GM12891 (cell line): ENCODE measurements at regions not wholly inside any gene's neighbourhood (a gene's known extent, or its start where the extent isn't known, plus 50 kb on each side); places are given as distances from the start of the nearest gene placed in this dataset.

Source experiments
- POLR2A ChIP-seq: IDR thresholded peaks from 2 replicates; pipeline ENCODE4 v1.6.1; 2011; ENCODE audit warnings: low read depth, low read length, control low read depth
- POLR2AphosphoS5 ChIP-seq: IDR thresholded peaks from 2 replicates; pipeline ENCODE4 v1.6.1; 2011; ENCODE audit warnings: low read depth, low read length, control low read depth
- SPI1 ChIP-seq: IDR thresholded peaks from 2 replicates; pipeline ENCODE4 v1.6.1; 2011; ENCODE audit warnings: low read depth, low read length, control low read depth
- TAF1 ChIP-seq: IDR thresholded peaks from 2 replicates; pipeline ENCODE4 v1.6.1; 2011; ENCODE audit warnings: low read depth, low read length, control low read depth

DNA sequence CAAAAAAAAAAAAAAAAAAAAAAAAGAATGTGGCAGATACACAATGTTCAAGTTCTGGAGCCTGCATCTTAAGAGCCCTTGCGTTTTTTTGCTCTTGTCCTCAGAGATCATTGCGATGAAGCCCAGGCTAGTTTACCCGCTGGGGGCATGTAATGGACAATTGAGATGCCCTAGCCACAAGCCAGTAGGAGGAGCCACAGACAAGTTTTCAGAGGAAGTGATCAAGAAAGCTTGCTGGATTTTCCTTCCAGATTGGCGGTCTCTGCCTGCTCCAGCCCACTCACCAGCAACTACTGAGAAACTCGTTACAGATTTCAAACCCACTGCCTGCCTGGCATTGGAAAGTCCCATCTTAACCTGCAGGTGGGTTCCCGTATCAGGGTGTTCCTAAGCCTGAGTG is 192.1 kb upstream of the EOMES start:
- TF ChIP-seq POLR2A (no peak), POLR2AphosphoS5 (no peak), TAF1 (no peak), SPI1 (no peak)
